Heart left ventricle (tissue), 16 donors: ENCODE measurements at regions not wholly inside any gene's neighbourhood (a gene's known extent, or its start where the extent isn't known, plus 50 kb on each side); places are given as distances from the start of the nearest gene placed in this dataset.

Experiments
- ATAC-seq, 4 donors: fragments of 200-7000 bp; cut with Tn5 transposase; one replicate each; pipeline ENCODE4 v1.9.1; 2020 to 2022; ENCODE audit warnings: moderate library complexity in 4 of 4, mild to moderate bottlenecking in 3 of 4, moderate number of reproducible peaks in 1 of 4
- DNase-seq, 5 donors: peaks; one replicate each; pipeline ENCODE4 v3.0.0-alpha.2; 2020
- H3K27ac ChIP-seq, 12 donors: fragments of 200-600 bp; sonication (generic) in 4 of 12; one replicate each; pipeline versions ENCODE4 v1.5.0 to v1.8.0; 2016 to 2022; ENCODE audit warnings: mild to moderate bottlenecking in 2 of 12
- H3K27me3 ChIP-seq, 9 donors: fragments of 200-600 bp; sonication (generic) in 2 of 9; one replicate each; pipeline versions ENCODE4 v1.5.1 to v1.8.0; 2016 to 2022; ENCODE audit warnings: mild to moderate bottlenecking in 3 of 9
- H3K36me3 ChIP-seq, 9 donors: fragments of 200-600 bp; sonication (generic) in 2 of 9; one replicate each; pipeline versions ENCODE4 v1.5.0 to v1.8.0; 2018 to 2022; ENCODE audit warnings: mild to moderate bottlenecking in 2 of 9
- H3K4me1 ChIP-seq, 12 donors: fragments of 200-600 bp; sonication (generic) in 4 of 12; one replicate each; pipeline versions ENCODE4 v1.5.0 to v1.8.0; 2016 to 2022; ENCODE audit warnings: mild to moderate bottlenecking in 3 of 12
- H3K4me3 ChIP-seq, 12 donors: fragments of 200-600 bp; sonication (generic) in 4 of 12; one replicate each; pipeline versions ENCODE4 v1.5.0 to v1.8.0; 2017 to 2022; ENCODE audit warnings: mild to moderate bottlenecking in 9 of 12, moderate library complexity in 4 of 12
- H3K9me3 ChIP-seq, 12 donors: fragments of 200-600 bp; sonication (generic) in 4 of 12; one replicate each; pipeline versions ENCODE4 v1.5.0 to v1.8.0; 2016 to 2022; ENCODE audit warnings: mild to moderate bottlenecking in 1 of 12
- CTCF ChIP-seq, 12 donors: fragments of 200-600 bp; sonication (generic) in 4 of 12; IDR thresholded peaks; one replicate each; pipeline versions ENCODE4 v1.5.0 to v1.8.0; 2018 to 2022; ENCODE audit warnings: antibody characterized with exemption in 12 of 12, mild to moderate bottlenecking in 5 of 12
- POLR2A ChIP-seq, 2 donors: fragments of 450-650 bp; IDR thresholded peaks; one replicate each; pipeline ENCODE4 v1.6.1; 2017; ENCODE audit warnings: antibody characterized with exemption in 2 of 2, mild to moderate bottlenecking in 2 of 2, moderate library complexity in 2 of 2
- WGBS, 4 donors: extraction: QIAGEN DNeasy Blood & Tissue Kit in 2 of 4; methylation state at CpG; one replicate each; pipeline versions ENCODE4 v1.1.5 to v1.1.7; 2013 to 2018; 5-methylcytosine and 5-hydroxymethylcytosine counted together
- intact Hi-C, 10 donors: fragments of 100-400 bp; cut with DNase I; formaldehyde crosslinking; loops; one replicate each; pipeline versions ENCODE4 v1.11.1 to v1.14.2; 2022
- donor health status: ischemic (EF 13 %, LVEDD 7.1; RV severe dilation, severe dysfunction).
- donor health status: healthy with polysubstance abuse.
- donor health status: DM: no; HTN: yes; CAD: no.
- donor health status: DM: no; HTN: no; CAD: no.
- donor health status: ischemic (EF 25% LVEDD 6.9; RV normal size, moderate dysfunction).
- donor health status: ischemic (EF 25% LVEDD 5.7; RV mildly dilated, moderate dysfunction).
- donor health status: healthy.
- donor health status: DM: yes; HTN: yes; CAD: no.
- donor health status: ischemic (EF 35%, LVEDD 5.7; RV mildly dilated, moderate dysfunction).
- donor health status: nonischemic (EF 11% LVEDD 7.7; RV severe dilation, severe dysfunction).
- donor health status: DM: yes; HTN: yes; CAD: no.
- donor health status: PGD.
- donor health status: ischemic (EF 29% LVEDD 5.4; RV normal size, mild dysfunction).
- donor health status: nonischemic (EF 23%, LVEDD 6.1; RV moderate dilation, normal function).

- intact Hi-C loops: no loop called here
- no peaks in the 10 kb centered on the region for H3K36me3 ChIP-seq
- H3K27me3 ChIP-seq: no peaks in the 10 kb centered on the region
- no peak for TF ChIP-seq POLR2A (IDR thresholded peaks at IDR 0.05)
- H3K4me3 ChIP-seq: no peak overlapping the region
- no peak overlapping the region for H3K27ac ChIP-seq
- DNase-seq: no peak
- H3K4me1 ChIP-seq: no peaks in the 10 kb centered on the region
- ATAC-seq: no peak
- WGBS, 4 donors: 86 to 96% (median 93%) methylated on average over 2 of the region's 2 CpGs
- peaks cover 0 to 18% (median 7%) of the 10 kb centered on the region in 12 donors for H3K9me3 ChIP-seq
Observed at GRCh38 chr12:77615332-77615731, 215.4 kb upstream of the NAV3 start.

- 88 to 91% (median 90%) methylated on average over 4 of the region's 4 CpGs for WGBS, 4 donors
- no peak for TF ChIP-seq POLR2A (IDR thresholded peaks at IDR 0.05)
- peaks cover 0 to 2% (median 0%) of the 10 kb centered on the region in 12 donors for H3K4me1 ChIP-seq
- H3K27ac ChIP-seq: no peak overlapping the region
- DNase-seq: no peak
- intact Hi-C loops: no loop called here
- ATAC-seq: no peak
- H3K9me3 ChIP-seq: peaks cover 0 to 18% (median 7%) of the 10 kb centered on the region in 12 donors
- no peak overlapping the region for H3K4me3 ChIP-seq
- no peaks in the 10 kb centered on the region for H3K27me3 ChIP-seq
- H3K36me3 ChIP-seq: no peaks in the 10 kb centered on the region
Observed at GRCh38 chr12:77613411-77613810, 217.3 kb upstream of the NAV3 start.

- WGBS, 4 donors: 86 to 93% (median 89%) methylated on average over 2 of the region's 2 CpGs
- no peak for ATAC-seq
- intact Hi-C loops: no loop called here
Observed at GRCh38 chr12:77610446-77610845, 220.2 kb upstream of the NAV3 start.

GRCh38 chr12:77609016-77609415, 221.7 kb upstream of the NAV3 start:
- DNase-seq: no peak
- Histone ChIP-seq H3K4me3 (no peak overlapping the region), H3K27ac (no peak overlapping the region), H3K4me1 (peaks cover 0 to 4% (median 0%) of the 10 kb centered on the region in 12 donors), H3K27me3 (no peaks in the 10 kb centered on the region), H3K36me3 (no peaks in the 10 kb centered on the region), H3K9me3 (peaks cover 0 to 3% (median 0%) of the 10 kb centered on the region in 12 donors)
- intact Hi-C loops: no loop called here
- ATAC-seq: no peak
- TF ChIP-seq CTCF (IDR thresholded peaks at IDR 0.05) (no peak), POLR2A (IDR thresholded peaks at IDR 0.05) (no peak)
- 92 to 97% (median 95%) methylated on average over 2 of the region's 2 CpGs for whole genome bisulfite sequencing, 4 donors

More at GRCh38 chr12:77610446-77610845, 220.2 kb upstream of the NAV3 start:
- TF ChIP-seq POLR2A (IDR thresholded peaks at IDR 0.05): no peak
- TF ChIP-seq CTCF (IDR thresholded peaks at IDR 0.05): no peak
- H3K27ac ChIP-seq: no peak overlapping the region
- no peaks in the 10 kb centered on the region for H3K36me3 ChIP-seq
- peaks cover 0 to 4% (median 0%) of the 10 kb centered on the region in 12 donors for H3K4me1 ChIP-seq
- DNase-seq: no peak
- H3K9me3 ChIP-seq: peaks cover 0 to 3% (median 0%) of the 10 kb centered on the region in 12 donors
- no peaks in the 10 kb centered on the region for H3K27me3 ChIP-seq
- no peak overlapping the region for H3K4me3 ChIP-seq

GRCh38 chr12:77608271-77608824, 222.3 kb upstream of the NAV3 start:
- H3K4me1 ChIP-seq: peaks cover 0 to 4% (median 0%) of the 10 kb centered on the region in 12 donors
- ATAC-seq: no peak
- no peak overlapping the region for H3K27ac ChIP-seq
- intact Hi-C loops: no loop called here
- TF ChIP-seq POLR2A (IDR thresholded peaks at IDR 0.05): no peak
- TF ChIP-seq CTCF (IDR thresholded peaks at IDR 0.05): no peak
- no peak for DNase-seq
- H3K27me3 ChIP-seq: no peaks in the 10 kb centered on the region
- H3K9me3 ChIP-seq: peaks cover 0 to 3% (median 0%) of the 10 kb centered on the region in 12 donors
- no peaks in the 10 kb centered on the region for H3K36me3 ChIP-seq
- H3K4me3 ChIP-seq: no peak overlapping the region
